HCT116 (cell line): ENCODE measurements at regions not wholly inside any gene's neighbourhood (a gene's known extent, or its start where the extent isn't known, plus 50 kb on each side); places are given as distances from the start of the nearest gene placed in this dataset.

Experiments
- ATAC-seq: fragments of 200-7000 bp; cut with Tn5 transposase; 2 replicates; pipeline ENCODE4 v1.9.1; 2020; ENCODE audit warnings: mild to moderate bottlenecking, moderate library complexity
- BruUV-seq: library from RNA; stranded (reverse); fragments of 400-500 nt; replicated peaks from 2 replicates; lab custom pipeline; 2021; lab: Mats Ljungman, UMichigan
- CTCF ChIA-PET: fragments of 300-600 bp; sonication (Branson Sonifier 250); formaldehyde crosslinking; loops from one replicate; lab custom pipeline; 2021; ENCODE audit warnings: antibody characterized with exemption; lab: Charles Lee
- POLR2A ChIA-PET: fragments of 300-600, 350-600 bp; sonication (Branson Sonifier 250); formaldehyde crosslinking; loops from one replicate; lab custom pipeline; 2021; ENCODE audit warnings: antibody characterized with exemption; lab: Charles Lee
- RAD21 ChIA-PET, 2 experiments: fragments of 300-600 bp; sonication (Branson Sonifier 250); formaldehyde crosslinking; loops; one replicate each; lab custom pipeline; 2023; ENCODE audit warnings: low total read pairs in 2 of 2; ENCODE audit not compliant: uncharacterized antibody in 2 of 2, unreplicated experiment in 2 of 2, low non-redundant PET in 1 of 2; lab: Charles Lee
- DNase-seq: peaks from one replicate; pipeline ENCODE4 v3.0.0-alpha.2; 2010; ENCODE audit warnings: low read depth, low spot score
- H2AFZ ChIP-seq: fragments of 200-600 bp; shearing (Covaris generic), sonication (generic); 2 replicates; pipeline ENCODE4 v1.6.1; 2017; ENCODE audit warnings: low read depth, mixed run types, mixed read lengths, antibody characterized with exemption, low read length; ENCODE audit not compliant: poor library complexity, severe bottlenecking
- H3K27ac ChIP-seq: 2 replicates; pipeline ENCODE4 v1.5.1; 2012; ENCODE audit warnings: low read depth, low read length
- H3K27me3 ChIP-seq: fragments of 200-600 bp; sonication (generic); 2 replicates; pipeline ENCODE4 v1.6.1; 2016; ENCODE audit warnings: mixed run types, low read length, mixed read lengths; ENCODE audit not compliant: insufficient read depth
- H3K36me3 ChIP-seq, 2 experiments: fragments of 200-500 bp in 1 of 2; fragments of 200-600 bp in 1 of 2; sonication (Bioruptor generic) in 1 of 2; sonication (generic) in 1 of 2; 2 replicates each; pipeline versions ENCODE4 v1.5.1 to v1.6.1; 2014 to 2016; ENCODE audit warnings: low read length in 2 of 2, inconsistent platforms in 1 of 2, mixed read lengths in 1 of 2, mixed run types in 1 of 2; ENCODE audit not compliant: insufficient read depth in 2 of 2, control insufficient read depth in 1 of 2
- H3K4me1 ChIP-seq, 2 experiments: fragments of 200-600 bp in 1 of 2; sonication (generic) in 1 of 2; 2 replicates each; pipeline versions ENCODE4 v1.5.1 to v1.6.1; 2012 to 2017; ENCODE audit warnings: low read length in 2 of 2, inconsistent platforms in 1 of 2, mild to moderate bottlenecking in 1 of 2, mixed read lengths in 1 of 2, mixed run types in 1 of 2, moderate library complexity in 1 of 2; ENCODE audit not compliant: insufficient read depth in 2 of 2, control insufficient read depth in 1 of 2
- H3K4me2 ChIP-seq: fragments of 200-600 bp; sonication (generic); 2 replicates; pipeline ENCODE4 v1.6.1; 2017; ENCODE audit warnings: mixed run types, low read length, mixed read lengths
- H3K4me3 ChIP-seq, 2 experiments: fragments of 200-600 bp in 1 of 2; sonication (generic) in 1 of 2; replicated peaks in 1 of 2; 2 replicates each; pipeline ENCODE4 v1.5.1; 2011 to 2016; ENCODE audit warnings: low read length in 2 of 2, control low read depth in 1 of 2, low read depth in 1 of 2, mild to moderate bottlenecking in 1 of 2, mixed read lengths in 1 of 2, mixed run types in 1 of 2
- H3K79me2 ChIP-seq: fragments of 200-600 bp; sonication (generic); 2 replicates; pipeline ENCODE4 v1.6.1; 2017; ENCODE audit warnings: mild to moderate bottlenecking, mixed run types, low read length, moderate library complexity, mixed read lengths; ENCODE audit not compliant: insufficient read depth
- H3K9ac ChIP-seq: fragments of 200-600 bp; sonication (generic); 2 replicates; pipeline ENCODE4 v1.6.1; 2016; ENCODE audit warnings: low read length, mixed read lengths
- H3K9me2 ChIP-seq: fragments of 200-600 bp; sonication (generic), shearing (Covaris generic); 2 replicates; pipeline ENCODE4 v1.6.1; 2017; ENCODE audit warnings: mixed run types, mild to moderate bottlenecking, moderate library complexity; ENCODE audit not compliant: insufficient read depth
- H3K9me3 ChIP-seq, 2 experiments: fragments of 200-500 bp in 1 of 2; fragments of 200-600 bp in 1 of 2; sonication (Bioruptor generic) in 1 of 2; sonication (generic) in 1 of 2; 2 replicates each; pipeline ENCODE4 v1.6.1; 2014 to 2017; ENCODE audit warnings: low read length in 2 of 2, mixed read lengths in 2 of 2, inconsistent platforms in 1 of 2, low read depth in 1 of 2, mild to moderate bottlenecking in 1 of 2, mixed run types in 1 of 2, moderate library complexity in 1 of 2; ENCODE audit not compliant: control insufficient read depth in 1 of 2, insufficient read depth in 1 of 2
- H4K20me1 ChIP-seq: fragments of 200-600 bp; sonication (generic), shearing (Covaris generic); 2 replicates; pipeline ENCODE4 v1.6.1; 2017; ENCODE audit warnings: mixed run types, mild to moderate bottlenecking, moderate library complexity; ENCODE audit not compliant: insufficient read depth
- CEBPB ChIP-seq: IDR thresholded peaks from 2 replicates; pipeline ENCODE4 v1.6.1; 2012; ENCODE audit warnings: low read depth
- EGR1 ChIP-seq: IDR thresholded peaks from 2 replicates; pipeline ENCODE4 v1.6.1; 2012; ENCODE audit warnings: low read depth
- JUND ChIP-seq: IDR thresholded peaks from 2 replicates; pipeline ENCODE4 v1.6.1; 2012
- SP1 ChIP-seq: IDR thresholded peaks from 2 replicates; pipeline ENCODE4 v1.6.1; 2012; ENCODE audit warnings: low read depth
- TCF7L2 ChIP-seq: IDR thresholded peaks from 2 replicates; pipeline ENCODE4 v1.7.0; 2011; ENCODE audit warnings: borderline replicate concordance, inconsistent platforms; ENCODE audit not compliant: insufficient read depth, insufficient read length; ENCODE audit errors: extremely low read depth
- YY1 ChIP-seq: IDR thresholded peaks from 2 replicates; pipeline ENCODE4 v1.6.1; 2011; ENCODE audit warnings: low read length, low read depth, moderate library complexity, mild to moderate bottlenecking; ENCODE audit not compliant: insufficient replicate concordance; ENCODE audit errors: extremely low read depth
- intact Hi-C: fragments of 100-400 bp; cut with micrococcal nuclease; formaldehyde crosslinking; loops from 2 replicates; pipeline ENCODE4 v1.10.0; 2022
- TF ChIP-seq, protein P1 (sequence below), 3 experiments: fragments of 200-600 bp in 1 of 3; sonication (generic) in 1 of 3; IDR thresholded peaks in 2 of 3; conservative IDR thresholded peaks in 1 of 3; 2 replicates each; pipeline ENCODE4 v1.5.1; 2012 to 2017; ENCODE audit warnings: low read depth in 2 of 3, low read length in 2 of 3, antibody characterized with exemption in 1 of 3, borderline replicate concordance in 1 of 3, control low read depth in 1 of 3, mild to moderate bottlenecking in 1 of 3, mixed read lengths in 1 of 3, mixed run types in 1 of 3, moderate library complexity in 1 of 3; ENCODE audit not compliant: insufficient read depth in 1 of 3

DNA sequence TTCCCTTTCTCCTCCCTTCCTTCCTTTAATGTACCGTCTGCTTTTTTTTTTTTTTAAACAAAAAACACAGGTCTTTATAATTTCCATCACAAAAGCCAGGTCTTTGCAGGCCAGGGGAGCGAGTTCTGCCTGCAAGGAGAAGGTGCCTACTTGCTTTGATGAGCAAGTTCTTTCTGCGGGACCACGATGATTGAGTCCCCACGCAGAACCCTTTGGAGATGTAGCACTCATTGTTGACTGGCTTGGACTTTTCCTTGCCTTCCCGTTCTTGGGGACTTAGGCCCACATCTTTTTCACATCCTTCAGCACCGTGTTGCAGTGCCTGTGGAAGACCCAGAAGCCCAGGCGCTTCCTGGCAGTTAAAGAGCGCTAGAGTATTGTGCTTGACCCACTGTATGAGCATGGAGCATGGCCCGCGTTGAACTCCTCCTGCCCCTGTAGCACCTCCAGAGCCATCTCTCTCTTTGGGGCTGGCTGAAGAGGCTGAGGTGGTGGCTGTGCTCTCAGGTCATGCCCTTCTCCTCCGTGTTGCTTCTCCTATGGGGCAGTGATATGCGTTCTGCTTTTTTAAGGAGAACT, 177.6 kb downstream of the EXOC5 start:
- no peak overlapping the region for H3K9ac ChIP-seq
- intact Hi-C loops: no loop called here
- ChIA-PET CTCF (no interaction called here), POLR2A (no interaction called here), RAD21 (no interaction called here)
- TF ChIP-seq TCF7L2: no peak
- no peak for TF ChIP-seq YY1
- no peak for TF ChIP-seq JUND
- no peaks in the 10 kb centered on the region for H4K20me1 ChIP-seq
- H3K4me3 ChIP-seq: no peak overlapping the region
- no peaks in the 10 kb centered on the region for H3K27me3 ChIP-seq
- H2AFZ ChIP-seq: no peak overlapping the region
- ATAC-seq (no peak), DNase-seq (no peak)
- no peaks in the 10 kb centered on the region for H3K9me2 ChIP-seq
- H3K36me3 ChIP-seq: no peaks in the 10 kb centered on the region
- no peaks in the 10 kb centered on the region for H3K4me1 ChIP-seq
- H3K27ac ChIP-seq: no peak overlapping the region
- H3K79me2 ChIP-seq: no peaks in the 10 kb centered on the region
- H3K4me2 ChIP-seq: no peak overlapping the region
- no TSS peak for BruUV-seq
- H3K9me3 ChIP-seq: 0 out of 4 replicates have a peak, but pooled peaks cover 0 to 4% of the 10 kb centered on the region in 2 experiments

DNA sequence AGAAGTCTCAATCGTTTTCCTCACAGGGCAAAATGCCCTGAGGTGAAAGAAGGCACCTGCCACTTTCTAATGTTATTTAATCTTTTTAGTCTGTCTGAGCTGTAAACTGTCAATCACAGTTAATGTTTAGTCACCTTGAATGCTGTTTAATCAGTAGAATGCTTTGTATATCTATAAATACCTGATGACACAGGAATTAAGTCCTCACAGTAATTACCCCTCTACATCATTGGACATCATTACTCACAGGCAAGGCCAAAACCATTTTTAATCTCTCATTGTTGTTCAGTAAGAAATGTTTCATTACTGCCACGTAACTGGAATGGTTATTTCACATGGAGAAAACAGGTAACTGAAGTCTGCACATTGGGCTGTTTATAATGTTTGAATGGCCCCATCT, 178.8 kb downstream of the EXOC5 start:
- no peak overlapping the region for H3K4me2 ChIP-seq
- no peak overlapping the region for H3K27ac ChIP-seq
- H3K9ac ChIP-seq: no peak overlapping the region
- no peaks in the 10 kb centered on the region for H3K36me3 ChIP-seq
- ATAC-seq (no peak), DNase-seq (no peak)
- no peaks in the 10 kb centered on the region for H3K9me2 ChIP-seq
- no peaks in the 10 kb centered on the region for H3K4me1 ChIP-seq
- ChIA-PET CTCF (no interaction called here), POLR2A (no interaction called here), RAD21 (no interaction called here)
- no peaks in the 10 kb centered on the region for H3K27me3 ChIP-seq
- TF ChIP-seq SP1: no peak
- no peak for TF ChIP-seq YY1
- no peak for TF ChIP-seq CEBPB
- no peak for TF ChIP-seq EGR1
- TF ChIP-seq, protein P1, sequence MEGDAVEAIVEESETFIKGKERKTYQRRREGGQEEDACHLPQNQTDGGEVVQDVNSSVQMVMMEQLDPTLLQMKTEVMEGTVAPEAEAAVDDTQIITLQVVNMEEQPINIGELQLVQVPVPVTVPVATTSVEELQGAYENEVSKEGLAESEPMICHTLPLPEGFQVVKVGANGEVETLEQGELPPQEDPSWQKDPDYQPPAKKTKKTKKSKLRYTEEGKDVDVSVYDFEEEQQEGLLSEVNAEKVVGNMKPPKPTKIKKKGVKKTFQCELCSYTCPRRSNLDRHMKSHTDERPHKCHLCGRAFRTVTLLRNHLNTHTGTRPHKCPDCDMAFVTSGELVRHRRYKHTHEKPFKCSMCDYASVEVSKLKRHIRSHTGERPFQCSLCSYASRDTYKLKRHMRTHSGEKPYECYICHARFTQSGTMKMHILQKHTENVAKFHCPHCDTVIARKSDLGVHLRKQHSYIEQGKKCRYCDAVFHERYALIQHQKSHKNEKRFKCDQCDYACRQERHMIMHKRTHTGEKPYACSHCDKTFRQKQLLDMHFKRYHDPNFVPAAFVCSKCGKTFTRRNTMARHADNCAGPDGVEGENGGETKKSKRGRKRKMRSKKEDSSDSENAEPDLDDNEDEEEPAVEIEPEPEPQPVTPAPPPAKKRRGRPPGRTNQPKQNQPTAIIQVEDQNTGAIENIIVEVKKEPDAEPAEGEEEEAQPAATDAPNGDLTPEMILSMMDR (IDR thresholded peaks at IDR 0.05 in 2 of 3, conservative IDR thresholded peaks at IDR 0.05 in 1 of 3; ENCODE audit: borderline replicate concordance in 1 of 3, insufficient read depth in 1 of 3, low read depth in 2 of 3, low read length in 2 of 3): no peak
- 0 out of 4 replicates have a peak, but pooled peaks cover 0 to 3% of the 10 kb centered on the region in 2 experiments for H3K9me3 ChIP-seq
- intact Hi-C loops: no loop called here
- H3K4me3 ChIP-seq: no peak overlapping the region
- no peak overlapping the region for H2AFZ ChIP-seq
- H3K79me2 ChIP-seq: no peaks in the 10 kb centered on the region
- H4K20me1 ChIP-seq: no peaks in the 10 kb centered on the region
- no TSS peak for BruUV-seq
